ENCODE measurements at regions not wholly inside any gene's neighbourhood (a gene's known extent, or its start where the extent isn't known, plus 50 kb on each side); places are given as distances from the start of the nearest gene placed in this dataset.

DNA sequence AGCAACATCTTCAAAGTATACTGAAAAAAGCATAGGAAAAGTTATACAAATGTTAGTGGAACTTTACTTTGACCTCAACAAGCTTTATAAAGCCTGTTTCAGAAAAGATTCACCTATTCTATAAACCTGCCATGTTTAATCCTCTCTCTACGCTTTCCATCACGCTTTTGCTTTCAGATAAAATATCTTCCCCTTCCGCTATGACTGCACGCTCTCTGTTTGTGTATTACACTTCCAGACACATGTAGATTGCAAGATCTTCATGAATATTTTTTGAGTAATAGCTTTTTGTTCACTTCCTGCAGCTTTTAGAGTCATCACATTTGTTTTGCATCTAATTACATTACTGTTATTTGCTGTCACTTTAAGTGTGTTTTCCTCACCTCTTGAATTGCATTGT lies 271.4 kb downstream of the RASSF9 start:
- no peaks in the 10 kb centered on the region for H3K36me3 ChIP-seq (ENCODE audit: control insufficient read depth, insufficient read depth, low read length)
- H3K4me2 ChIP-seq (ENCODE audit: extremely low read depth, insufficient read depth, low read length), result no peak overlapping the region
- no peaks in the 10 kb centered on the region for H3K9me3 ChIP-seq (ENCODE audit: control insufficient read depth, insufficient read depth, low read depth, low read length)
- no peaks in the 10 kb centered on the region for H3K27me3 ChIP-seq (ENCODE audit: control insufficient read depth, insufficient read depth, low read length)
- H3K4me1 ChIP-seq (ENCODE audit: control insufficient read depth, extremely low read depth, insufficient read depth, low read length), result no peaks in the 10 kb centered on the region
- H3K27ac ChIP-seq (ENCODE audit: insufficient read depth, low read length), result no peak overlapping the region
- H4K20me1 ChIP-seq (ENCODE audit: control insufficient read depth, extremely low read depth, insufficient read depth, low read length), result no peaks in the 10 kb centered on the region
- no peak overlapping the region for H2AFZ ChIP-seq (ENCODE audit: low read length)
- no peak overlapping the region for H3K4me3 ChIP-seq (replicated peaks in 1 of 4; ENCODE audit: control extremely low read depth in 1 of 4, insufficient read depth in 1 of 4, low read depth in 3 of 4, low read length in 4 of 4)
- TF ChIP-seq, protein P1, sequence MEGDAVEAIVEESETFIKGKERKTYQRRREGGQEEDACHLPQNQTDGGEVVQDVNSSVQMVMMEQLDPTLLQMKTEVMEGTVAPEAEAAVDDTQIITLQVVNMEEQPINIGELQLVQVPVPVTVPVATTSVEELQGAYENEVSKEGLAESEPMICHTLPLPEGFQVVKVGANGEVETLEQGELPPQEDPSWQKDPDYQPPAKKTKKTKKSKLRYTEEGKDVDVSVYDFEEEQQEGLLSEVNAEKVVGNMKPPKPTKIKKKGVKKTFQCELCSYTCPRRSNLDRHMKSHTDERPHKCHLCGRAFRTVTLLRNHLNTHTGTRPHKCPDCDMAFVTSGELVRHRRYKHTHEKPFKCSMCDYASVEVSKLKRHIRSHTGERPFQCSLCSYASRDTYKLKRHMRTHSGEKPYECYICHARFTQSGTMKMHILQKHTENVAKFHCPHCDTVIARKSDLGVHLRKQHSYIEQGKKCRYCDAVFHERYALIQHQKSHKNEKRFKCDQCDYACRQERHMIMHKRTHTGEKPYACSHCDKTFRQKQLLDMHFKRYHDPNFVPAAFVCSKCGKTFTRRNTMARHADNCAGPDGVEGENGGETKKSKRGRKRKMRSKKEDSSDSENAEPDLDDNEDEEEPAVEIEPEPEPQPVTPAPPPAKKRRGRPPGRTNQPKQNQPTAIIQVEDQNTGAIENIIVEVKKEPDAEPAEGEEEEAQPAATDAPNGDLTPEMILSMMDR (conservative IDR thresholded peaks at IDR 0.05 in 1 of 2, IDR thresholded peaks at IDR 0.05 in 1 of 2; ENCODE audit: low read depth in 1 of 2, low read length in 2 of 2), result no peak
- no peak for TF ChIP-seq EZH2 (IDR thresholded peaks at IDR 0.05; ENCODE audit: low read length, missing control alignments)
- no peak for DNase-seq (ENCODE audit: low read depth in 2 of 2)
- no peak overlapping the region for H3K9ac ChIP-seq (ENCODE audit: insufficient read depth, low read length)
- no peaks in the 10 kb centered on the region for H3K79me2 ChIP-seq (ENCODE audit: control insufficient read depth, insufficient read depth, low read length)

DNA sequence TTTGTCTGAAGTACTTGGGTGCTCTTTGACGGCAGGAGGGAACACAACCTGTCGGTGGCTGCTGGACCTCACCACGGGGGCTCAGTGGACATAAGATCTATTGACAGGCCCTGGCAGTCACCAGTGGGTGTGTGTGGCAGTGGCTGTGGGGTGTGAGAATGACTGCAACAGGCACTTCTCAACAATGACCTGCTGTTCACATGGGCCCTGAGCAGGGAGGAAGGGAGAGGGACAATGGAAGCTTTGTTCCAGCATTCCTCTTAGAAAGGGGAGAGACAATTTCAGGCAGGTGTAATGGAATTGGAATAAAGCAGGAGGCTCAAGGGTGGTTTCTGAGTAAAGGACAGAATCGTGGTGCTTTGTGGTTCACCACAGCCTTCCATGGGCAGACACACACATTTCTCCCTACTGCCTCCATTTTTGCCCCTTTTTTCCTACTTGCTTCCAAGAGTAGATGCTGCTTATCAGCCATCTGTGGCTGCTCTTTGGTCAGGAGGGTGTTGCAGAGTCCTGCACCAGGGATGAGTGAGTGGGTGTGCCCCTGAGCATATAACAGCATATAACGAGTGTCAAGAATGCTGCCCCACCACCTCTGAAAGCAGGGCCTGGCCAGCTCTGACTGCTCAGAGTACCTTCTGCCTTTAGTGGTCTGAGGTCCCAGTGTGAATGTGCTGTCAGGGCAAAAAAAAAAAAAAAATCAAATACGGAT lies 267.7 kb downstream of the RASSF9 start:
- no peaks in the 10 kb centered on the region for H3K4me1 ChIP-seq (ENCODE audit: control insufficient read depth, extremely low read depth, insufficient read depth, low read length)
- no peak overlapping the region for H3K9ac ChIP-seq (ENCODE audit: insufficient read depth, low read length)

DNA sequence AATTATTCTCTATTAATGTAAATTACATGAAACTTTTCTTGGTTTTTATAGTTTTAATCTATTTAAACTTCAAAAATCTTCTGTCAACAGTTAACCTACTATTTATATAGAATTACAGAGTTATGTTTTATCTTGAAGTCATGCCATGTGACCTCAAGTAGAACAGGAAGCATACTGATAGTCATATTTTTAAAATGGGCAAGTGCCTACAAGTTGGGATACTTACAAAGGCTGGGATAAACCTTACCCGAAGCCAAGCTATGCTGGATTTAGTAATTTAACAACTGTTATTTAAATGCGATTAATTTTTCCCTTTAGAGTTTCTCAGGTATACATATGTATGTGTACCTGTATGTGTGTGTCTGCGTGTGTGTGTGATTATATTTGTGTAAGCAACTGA lies 266.9 kb downstream of the RASSF9 start:
- H4K20me1 ChIP-seq (ENCODE audit: control insufficient read depth, extremely low read depth, insufficient read depth, low read length), result no peaks in the 10 kb centered on the region
- no peak for TF ChIP-seq EZH2 (IDR thresholded peaks at IDR 0.05; ENCODE audit: low read length, missing control alignments)
- TF ChIP-seq, protein P1 (conservative IDR thresholded peaks at IDR 0.05 in 1 of 2, IDR thresholded peaks at IDR 0.05 in 1 of 2; ENCODE audit: low read depth in 1 of 2, low read length in 2 of 2), result no peak
- DNase-seq (ENCODE audit: low read depth in 2 of 2), result no peak
- H3K79me2 ChIP-seq (ENCODE audit: control insufficient read depth, insufficient read depth, low read length), result no peaks in the 10 kb centered on the region
- no peaks in the 10 kb centered on the region for H3K27me3 ChIP-seq (ENCODE audit: control insufficient read depth, insufficient read depth, low read length)
- no peaks in the 10 kb centered on the region for H3K9me3 ChIP-seq (ENCODE audit: control insufficient read depth, insufficient read depth, low read depth, low read length)
- no peak overlapping the region for H3K4me2 ChIP-seq (ENCODE audit: extremely low read depth, insufficient read depth, low read length)
- no peak overlapping the region for H2AFZ ChIP-seq (ENCODE audit: low read length)
- no peaks in the 10 kb centered on the region for H3K4me1 ChIP-seq (ENCODE audit: control insufficient read depth, extremely low read depth, insufficient read depth, low read length)
- H3K36me3 ChIP-seq (ENCODE audit: control insufficient read depth, insufficient read depth, low read length), result no peaks in the 10 kb centered on the region
- no peak overlapping the region for H3K4me3 ChIP-seq (replicated peaks in 1 of 4; ENCODE audit: control extremely low read depth in 1 of 4, insufficient read depth in 1 of 4, low read depth in 3 of 4, low read length in 4 of 4)
- H3K9ac ChIP-seq (ENCODE audit: insufficient read depth, low read length), result no peak overlapping the region
- H3K27ac ChIP-seq (ENCODE audit: insufficient read depth, low read length), result no peak overlapping the region

More for the DNA sequence above, 267.7 kb downstream of the RASSF9 start:
- no peak overlapping the region for H3K4me3 ChIP-seq (replicated peaks in 1 of 4; ENCODE audit: control extremely low read depth in 1 of 4, insufficient read depth in 1 of 4, low read depth in 3 of 4, low read length in 4 of 4)
- TF ChIP-seq, protein P1 (conservative IDR thresholded peaks at IDR 0.05 in 1 of 2, IDR thresholded peaks at IDR 0.05 in 1 of 2; ENCODE audit: low read depth in 1 of 2, low read length in 2 of 2), result no peak
- no peak for TF ChIP-seq EZH2 (IDR thresholded peaks at IDR 0.05; ENCODE audit: low read length, missing control alignments)
- H3K27me3 ChIP-seq (ENCODE audit: control insufficient read depth, insufficient read depth, low read length), result no peaks in the 10 kb centered on the region
- H2AFZ ChIP-seq (ENCODE audit: low read length), result no peak overlapping the region
- H3K79me2 ChIP-seq (ENCODE audit: control insufficient read depth, insufficient read depth, low read length), result no peaks in the 10 kb centered on the region
- no peaks in the 10 kb centered on the region for H3K9me3 ChIP-seq (ENCODE audit: control insufficient read depth, insufficient read depth, low read depth, low read length)
- no peak overlapping the region for H3K27ac ChIP-seq (ENCODE audit: insufficient read depth, low read length)
- H3K36me3 ChIP-seq (ENCODE audit: control insufficient read depth, insufficient read depth, low read length), result no peaks in the 10 kb centered on the region
- no peaks in the 10 kb centered on the region for H4K20me1 ChIP-seq (ENCODE audit: control insufficient read depth, extremely low read depth, insufficient read depth, low read length)
- H3K4me2 ChIP-seq (ENCODE audit: extremely low read depth, insufficient read depth, low read length), result no peak overlapping the region
- peak in 1 of 2 donors; percentile 4 for DNase-seq (ENCODE audit: low read depth in 2 of 2)
